ENCODE measurements at regions not wholly inside any gene's neighbourhood (a gene's known extent, or its start where the extent isn't known, plus 50 kb on each side); places are given as distances from the start of the nearest gene placed in this dataset.

GRCh38 chr6:49155316-49155715, 307.7 kb downstream of the MMUT start:
- TF ChIP-seq CTCF (IDR thresholded peaks at IDR 0.05): no peak
- Mint-ChIP-seq H3K4me3 (no peak overlapping the region), H3K36me3 (ENCODE audit: low read depth) (no peaks in the 10 kb centered on the region), H3K27ac (no peak overlapping the region), H3K4me1 (no peaks in the 10 kb centered on the region), H3K9me3 (no peaks in the 10 kb centered on the region), H3K27me3 (ENCODE audit: low read depth, poor library complexity) (no peaks in the 10 kb centered on the region)
- DNase-seq: no peak

- peaks cover 5% of the 10 kb centered on the region for H3K9me3 Mint-ChIP-seq
- H3K36me3 Mint-ChIP-seq (ENCODE audit: low read depth): no peaks in the 10 kb centered on the region
- H3K4me1 Mint-ChIP-seq: no peaks in the 10 kb centered on the region
- H3K27ac Mint-ChIP-seq: no peak overlapping the region
- H3K27me3 Mint-ChIP-seq (ENCODE audit: low read depth, poor library complexity): peaks cover 3% of the 10 kb centered on the region
- DNase-seq: no peak
- no peak overlapping the region for H3K4me3 Mint-ChIP-seq
- no peak for TF ChIP-seq CTCF (IDR thresholded peaks at IDR 0.05)
Measured at GRCh38 chr6:49151957-49152356, 311.1 kb downstream of the MMUT start.

GRCh38 chr6:49151461-49151860, 311.6 kb downstream of the MMUT start:
- no peak for TF ChIP-seq CTCF (IDR thresholded peaks at IDR 0.05)
- DNase-seq: no peak
- Mint-ChIP-seq H3K36me3 (ENCODE audit: low read depth) (no peaks in the 10 kb centered on the region), H3K27ac (no peak overlapping the region), H3K9me3 (peaks cover 5% of the 10 kb centered on the region), H3K27me3 (ENCODE audit: low read depth, poor library complexity) (peaks cover 3% of the 10 kb centered on the region), H3K4me1 (no peaks in the 10 kb centered on the region), H3K4me3 (no peak overlapping the region)

GRCh38 chr6:49151033-49151432, 312.0 kb downstream of the MMUT start:
- no peak for TF ChIP-seq CTCF (IDR thresholded peaks at IDR 0.05)
- Mint-ChIP-seq H3K9me3 (peaks cover 6% of the 10 kb centered on the region), H3K27me3 (ENCODE audit: low read depth, poor library complexity) (peaks cover 3% of the 10 kb centered on the region), H3K4me3 (no peak overlapping the region), H3K4me1 (no peaks in the 10 kb centered on the region), H3K36me3 (ENCODE audit: low read depth) (no peaks in the 10 kb centered on the region), H3K27ac (no peak overlapping the region)
- no peak for DNase-seq

GRCh38 chr6:49145280-49145679, 317.8 kb downstream of the MMUT start:
- Mint-ChIP-seq H3K36me3 (ENCODE audit: low read depth) (no peaks in the 10 kb centered on the region), H3K27ac (no peak overlapping the region), H3K27me3 (ENCODE audit: low read depth, poor library complexity) (peaks cover 10% of the 10 kb centered on the region), H3K4me3 (no peak overlapping the region), H3K9me3 (peaks cover 9% of the 10 kb centered on the region), H3K4me1 (no peaks in the 10 kb centered on the region)
- no peak for TF ChIP-seq CTCF (IDR thresholded peaks at IDR 0.05)
- no peak for DNase-seq

- no peak overlapping the region for H3K4me3 Mint-ChIP-seq
- TF ChIP-seq CTCF (IDR thresholded peaks at IDR 0.05): no peak
- no peak for DNase-seq
- peaks cover 5% of the 10 kb centered on the region for H3K9me3 Mint-ChIP-seq
- H3K4me1 Mint-ChIP-seq: no peaks in the 10 kb centered on the region
- H3K27ac Mint-ChIP-seq: no peak overlapping the region
- H3K27me3 Mint-ChIP-seq (ENCODE audit: low read depth, poor library complexity): peaks cover 10% of the 10 kb centered on the region
- H3K36me3 Mint-ChIP-seq (ENCODE audit: low read depth): no peaks in the 10 kb centered on the region
Measured at GRCh38 chr6:49142421-49143151, 320.5 kb downstream of the MMUT start.
